Heart left ventricle (tissue), 16 donors: ENCODE measurements at regions not wholly inside any gene's neighbourhood (a gene's known extent, or its start where the extent isn't known, plus 50 kb on each side); places are given as distances from the start of the nearest gene placed in this dataset.

Experiments
- ATAC-seq, 4 donors: fragments of 200-7000 bp; cut with Tn5 transposase; one replicate each; pipeline ENCODE4 v1.9.1; 2020 to 2022; ENCODE audit warnings: moderate library complexity in 4 of 4, mild to moderate bottlenecking in 3 of 4, moderate number of reproducible peaks in 1 of 4
- DNase-seq, 5 donors: peaks; one replicate each; pipeline ENCODE4 v3.0.0-alpha.2; 2020
- H3K27ac ChIP-seq, 12 donors: fragments of 200-600 bp; sonication (generic) in 4 of 12; one replicate each; pipeline versions ENCODE4 v1.5.0 to v1.8.0; 2016 to 2022; ENCODE audit warnings: mild to moderate bottlenecking in 2 of 12
- H3K27me3 ChIP-seq, 9 donors: fragments of 200-600 bp; sonication (generic) in 2 of 9; one replicate each; pipeline versions ENCODE4 v1.5.1 to v1.8.0; 2016 to 2022; ENCODE audit warnings: mild to moderate bottlenecking in 3 of 9
- H3K36me3 ChIP-seq, 9 donors: fragments of 200-600 bp; sonication (generic) in 2 of 9; one replicate each; pipeline versions ENCODE4 v1.5.0 to v1.8.0; 2018 to 2022; ENCODE audit warnings: mild to moderate bottlenecking in 2 of 9
- H3K4me1 ChIP-seq, 12 donors: fragments of 200-600 bp; sonication (generic) in 4 of 12; one replicate each; pipeline versions ENCODE4 v1.5.0 to v1.8.0; 2016 to 2022; ENCODE audit warnings: mild to moderate bottlenecking in 3 of 12
- H3K4me3 ChIP-seq, 12 donors: fragments of 200-600 bp; sonication (generic) in 4 of 12; one replicate each; pipeline versions ENCODE4 v1.5.0 to v1.8.0; 2017 to 2022; ENCODE audit warnings: mild to moderate bottlenecking in 9 of 12, moderate library complexity in 4 of 12
- H3K9me3 ChIP-seq, 12 donors: fragments of 200-600 bp; sonication (generic) in 4 of 12; one replicate each; pipeline versions ENCODE4 v1.5.0 to v1.8.0; 2016 to 2022; ENCODE audit warnings: mild to moderate bottlenecking in 1 of 12
- CTCF ChIP-seq, 12 donors: fragments of 200-600 bp; sonication (generic) in 4 of 12; IDR thresholded peaks; one replicate each; pipeline versions ENCODE4 v1.5.0 to v1.8.0; 2018 to 2022; ENCODE audit warnings: antibody characterized with exemption in 12 of 12, mild to moderate bottlenecking in 5 of 12
- POLR2A ChIP-seq, 2 donors: fragments of 450-650 bp; IDR thresholded peaks; one replicate each; pipeline ENCODE4 v1.6.1; 2017; ENCODE audit warnings: antibody characterized with exemption in 2 of 2, mild to moderate bottlenecking in 2 of 2, moderate library complexity in 2 of 2
- WGBS, 4 donors: extraction: QIAGEN DNeasy Blood & Tissue Kit in 2 of 4; methylation state at CpG; one replicate each; pipeline versions ENCODE4 v1.1.5 to v1.1.7; 2013 to 2018; 5-methylcytosine and 5-hydroxymethylcytosine counted together
- intact Hi-C, 10 donors: fragments of 100-400 bp; cut with DNase I; formaldehyde crosslinking; loops; one replicate each; pipeline versions ENCODE4 v1.11.1 to v1.14.2; 2022
- donor health status: ischemic (EF 13 %, LVEDD 7.1; RV severe dilation, severe dysfunction).
- donor health status: healthy with polysubstance abuse.
- donor health status: DM: no; HTN: yes; CAD: no.
- donor health status: DM: no; HTN: no; CAD: no.
- donor health status: ischemic (EF 25% LVEDD 6.9; RV normal size, moderate dysfunction).
- donor health status: ischemic (EF 25% LVEDD 5.7; RV mildly dilated, moderate dysfunction).
- donor health status: healthy.
- donor health status: DM: yes; HTN: yes; CAD: no.
- donor health status: ischemic (EF 35%, LVEDD 5.7; RV mildly dilated, moderate dysfunction).
- donor health status: nonischemic (EF 11% LVEDD 7.7; RV severe dilation, severe dysfunction).
- donor health status: DM: yes; HTN: yes; CAD: no.
- donor health status: PGD.
- donor health status: ischemic (EF 29% LVEDD 5.4; RV normal size, mild dysfunction).
- donor health status: nonischemic (EF 23%, LVEDD 6.1; RV moderate dilation, normal function).

- H3K27me3 ChIP-seq: no peaks in the 10 kb centered on the region
- WGBS, 4 donors: 83 to 94% (median 86%) methylated on average over 2 of the region's 2 CpGs
- H3K36me3 ChIP-seq: no peaks in the 10 kb centered on the region
- H3K4me1 ChIP-seq: peaks cover 0 to 7% (median 0%) of the 10 kb centered on the region in 12 donors
- TF ChIP-seq POLR2A (IDR thresholded peaks at IDR 0.05): no peak
- TF ChIP-seq CTCF (IDR thresholded peaks at IDR 0.05): no peak
- no peak overlapping the region for H3K27ac ChIP-seq
- no peak for ATAC-seq
- H3K9me3 ChIP-seq: no peaks in the 10 kb centered on the region
- intact Hi-C loops: no loop called here
- no peak overlapping the region for H3K4me3 ChIP-seq
- DNase-seq: no peak
Observed at GRCh38 chrX:46278572-46278971, 266.6 kb downstream of the ZNF674 start.

GRCh38 chrX:46268412-46268811 lies 276.8 kb downstream of the ZNF674 start:
- peaks cover 0 to 4% (median 0%) of the 10 kb centered on the region in 12 donors for H3K9me3 ChIP-seq
- H3K27ac ChIP-seq: no peak overlapping the region
- no peak for TF ChIP-seq CTCF (IDR thresholded peaks at IDR 0.05)
- TF ChIP-seq POLR2A (IDR thresholded peaks at IDR 0.05): no peak
- no peaks in the 10 kb centered on the region for H3K36me3 ChIP-seq
- peaks cover 0 to 28% (median 0%) of the 10 kb centered on the region in 9 donors for H3K27me3 ChIP-seq
- no peak for DNase-seq
- H3K4me1 ChIP-seq: no peaks in the 10 kb centered on the region
- 16 to 43% (median 21%) methylated on average over 1 of the region's 1 CpG for WGBS, 4 donors
- ATAC-seq: no peak
- no peak overlapping the region for H3K4me3 ChIP-seq
- intact Hi-C loops: no loop called here

- TF ChIP-seq CTCF (IDR thresholded peaks at IDR 0.05) (no peak), POLR2A (IDR thresholded peaks at IDR 0.05) (no peak)
- 63 to 77% (median 69%) methylated on average over 3 of the region's 3 CpGs for WGBS, 4 donors
- Histone ChIP-seq H3K36me3 (no peaks in the 10 kb centered on the region), H3K4me1 (no peaks in the 10 kb centered on the region), H3K27ac (no peak overlapping the region), H3K4me3 (no peak overlapping the region), H3K27me3 (peaks cover 0 to 14% (median 0%) of the 10 kb centered on the region in 9 donors), H3K9me3 (no peaks in the 10 kb centered on the region)
- DNase-seq (no peak), ATAC-seq (no peak)
- intact Hi-C loops: no loop called here
Observed at GRCh38 chrX:46263494-46263893, 281.7 kb downstream of the ZNF674 start.

- Histone ChIP-seq H3K27me3 (peaks cover 0 to 12% (median 0%) of the 10 kb centered on the region in 9 donors), H3K9me3 (no peaks in the 10 kb centered on the region), H3K27ac (no peak overlapping the region), H3K36me3 (no peaks in the 10 kb centered on the region), H3K4me3 (no peak overlapping the region), H3K4me1 (no peaks in the 10 kb centered on the region)
- WGBS, 4 donors: 47 to 65% (median 57%) methylated on average over 3 of the region's 3 CpGs
- no peak for ATAC-seq
- TF ChIP-seq CTCF (IDR thresholded peaks at IDR 0.05) (no peak), POLR2A (IDR thresholded peaks at IDR 0.05) (no peak)
- DNase-seq: no peak
- intact Hi-C loops: no loop called here
Observed at GRCh38 chrX:46262304-46262703, 282.9 kb downstream of the ZNF674 start.
